ENCODE measurements at regions not wholly inside any gene's neighbourhood (a gene's known extent, or its start where the extent isn't known, plus 50 kb on each side); places are given as distances from the start of the nearest gene placed in this dataset.
A peak's percentile ranks its signal among the peaks of the same experiment; 100 is the strongest.

DNA sequence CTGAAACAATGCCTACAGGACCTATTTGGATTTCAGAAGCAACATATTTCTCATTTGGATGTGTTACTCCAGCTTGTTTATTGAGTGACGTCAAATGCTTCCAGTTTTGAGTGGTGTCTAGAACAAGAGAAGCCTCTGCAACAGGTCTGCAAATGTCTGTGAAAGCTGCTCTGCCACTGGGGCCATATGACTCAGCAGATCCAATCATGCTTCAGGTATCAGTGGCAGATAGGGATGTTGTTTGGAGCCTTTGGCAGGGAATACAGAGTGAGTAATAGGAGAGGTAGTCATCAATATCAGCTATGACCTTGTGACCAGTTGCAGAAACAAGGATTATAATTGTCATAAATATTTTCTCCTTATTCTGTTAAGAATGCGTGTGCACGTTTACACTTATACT lies 141.1 kb upstream of the ZXDA start:
- DNase-seq: no peak

DNA sequence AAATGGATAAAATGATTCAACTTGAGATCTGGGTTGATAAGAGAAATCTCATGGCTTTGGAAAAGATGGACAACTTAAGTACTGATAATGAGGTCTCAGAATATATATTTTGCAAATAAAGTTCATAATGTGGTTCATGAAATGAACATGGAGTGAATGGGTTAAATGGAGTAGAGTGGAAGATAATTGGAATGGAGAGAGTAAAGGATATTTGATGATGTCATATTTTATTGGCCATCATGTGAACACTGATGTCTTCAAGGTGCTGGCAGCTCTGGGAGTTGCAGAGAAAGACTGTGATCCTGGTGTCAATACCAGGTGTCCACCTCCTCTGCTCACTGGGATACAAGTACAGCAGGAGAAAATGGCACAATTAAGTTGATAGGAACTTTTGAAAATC lies 133.9 kb upstream of the ZXDA start:
- DNase-seq: no peak

DNA sequence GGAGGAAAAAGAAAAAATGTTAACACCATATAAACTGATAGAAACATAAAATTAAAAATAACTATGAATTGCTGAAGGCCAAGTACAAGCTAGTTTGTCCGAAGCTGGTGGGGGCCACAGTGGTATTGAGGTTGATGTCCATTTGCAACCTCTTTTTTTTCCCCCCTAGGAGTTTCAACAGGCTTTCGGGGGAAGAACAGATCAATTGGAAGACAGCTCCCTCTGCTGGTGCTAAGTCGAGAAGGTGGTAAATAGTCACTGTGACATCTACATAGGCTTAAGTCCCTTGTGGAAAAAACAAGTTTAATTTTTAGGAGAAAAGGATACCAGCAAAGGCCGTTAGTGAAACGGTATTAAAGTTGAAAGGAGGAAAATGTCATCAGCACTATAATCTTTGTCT lies 115.7 kb upstream of the ZXDA start:
- DNase-seq: peak in 1 of 2 experiments; percentile 30

DNA sequence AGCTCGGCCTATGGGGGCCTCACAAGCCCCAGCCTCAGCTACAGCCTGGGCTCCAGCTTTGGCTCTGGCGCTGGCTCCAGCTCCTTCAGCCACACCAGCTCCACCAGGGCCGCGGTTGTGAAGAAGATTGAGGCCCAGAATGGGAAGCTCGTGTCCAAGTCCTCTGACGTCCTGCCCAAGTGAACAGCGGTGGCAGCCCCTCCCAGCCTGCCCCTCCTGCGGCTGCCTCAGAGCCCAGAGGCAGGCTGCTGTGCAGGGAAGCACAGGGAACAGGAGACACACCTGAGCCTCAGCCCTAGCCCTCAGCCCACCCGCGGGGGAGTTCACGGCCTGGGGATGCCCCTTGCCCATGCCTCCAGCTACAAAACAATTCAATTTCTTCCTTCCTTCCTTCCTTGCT lies 75.7 kb upstream of the ZXDA start:
- DNase-seq: no peak

DNA sequence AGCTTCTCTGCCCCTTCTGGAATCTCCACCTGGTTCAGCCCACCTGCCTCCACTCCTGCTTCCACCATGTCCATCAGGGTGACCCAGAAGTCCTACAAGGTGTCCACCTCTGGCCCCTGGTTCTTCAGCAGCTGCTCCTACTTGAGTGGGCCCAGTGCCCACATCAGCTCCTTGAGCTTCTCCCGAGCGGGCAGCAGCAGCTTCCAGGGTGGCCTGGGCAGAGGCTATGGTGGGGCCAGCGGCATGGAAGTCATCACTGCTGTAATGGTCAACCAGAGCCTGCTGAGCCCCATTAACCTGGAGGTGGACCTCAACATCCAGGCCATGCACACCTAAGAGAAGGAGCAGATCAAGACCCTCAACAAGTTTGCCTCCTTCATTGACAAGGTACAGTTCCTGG lies 74.4 kb upstream of the ZXDA start:
- DNase-seq: no peak

DNA sequence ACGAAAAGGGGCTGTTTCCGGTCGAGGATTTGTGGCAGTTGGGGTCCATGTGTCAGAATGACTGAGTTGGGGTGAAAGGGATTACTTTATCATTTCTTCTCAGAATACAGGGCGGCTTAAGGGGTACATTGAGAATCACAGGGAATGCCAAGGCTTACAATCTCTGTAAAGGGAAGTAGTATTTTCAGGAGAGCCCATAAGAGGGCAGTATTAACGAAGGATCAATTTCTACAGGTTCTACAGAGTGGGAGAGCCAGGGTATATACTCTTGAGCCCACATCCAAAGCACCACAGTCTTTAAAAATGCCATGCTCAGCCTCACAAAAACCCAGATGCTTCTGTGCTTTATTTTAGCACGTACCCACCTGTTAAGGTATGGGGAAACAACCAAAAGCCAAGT lies 67.7 kb upstream of the ZXDA start:
- peak in 1 of 2 experiments; percentile 14 for DNase-seq

DNA sequence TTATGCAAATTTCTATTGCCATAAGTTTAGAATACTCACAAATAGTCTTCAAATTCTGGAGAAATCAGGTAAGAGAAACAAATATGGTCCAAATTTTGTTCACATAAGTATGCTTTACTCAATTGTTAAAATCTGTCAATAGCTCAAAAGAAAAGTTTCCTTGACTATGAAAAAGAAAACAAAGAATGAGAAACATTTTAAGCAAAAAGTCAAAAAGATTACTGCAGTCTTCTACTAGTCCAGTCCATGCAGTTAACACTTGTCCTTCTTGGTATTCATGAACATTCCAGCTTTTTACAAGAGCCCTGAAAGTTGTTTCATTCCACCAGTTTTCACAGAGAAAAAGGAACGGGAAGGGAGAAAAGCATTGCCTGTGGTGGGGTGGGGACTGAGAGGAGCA lies 54.7 kb upstream of the ZXDA start:
- no peak for DNase-seq
